ENCODE measurements at regions not wholly inside any gene's neighbourhood (a gene's known extent, or its start where the extent isn't known, plus 50 kb on each side); places are given as distances from the start of the nearest gene placed in this dataset.

DNA sequence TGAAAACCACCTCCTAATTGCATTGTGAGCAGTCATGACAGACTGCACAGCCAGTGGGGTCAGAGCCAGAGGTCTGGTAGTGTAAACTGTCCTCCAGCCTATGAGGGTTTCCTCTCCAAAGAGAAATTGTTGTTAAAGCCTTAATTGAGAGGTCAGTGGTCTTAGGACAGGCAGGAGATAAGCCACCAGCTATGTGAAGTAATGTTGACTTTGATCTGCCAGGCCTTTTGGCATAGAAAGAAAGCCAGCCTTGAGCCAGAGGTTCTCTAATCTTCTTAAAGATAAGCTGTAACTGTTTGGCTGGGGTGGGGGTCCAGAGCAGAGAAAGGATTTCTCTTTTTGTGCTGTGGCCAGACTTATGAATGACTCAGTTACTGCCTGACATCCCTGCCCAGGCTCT is 248.4 kb downstream of the WDR11 start:
- TF ChIP-seq, protein P1, sequence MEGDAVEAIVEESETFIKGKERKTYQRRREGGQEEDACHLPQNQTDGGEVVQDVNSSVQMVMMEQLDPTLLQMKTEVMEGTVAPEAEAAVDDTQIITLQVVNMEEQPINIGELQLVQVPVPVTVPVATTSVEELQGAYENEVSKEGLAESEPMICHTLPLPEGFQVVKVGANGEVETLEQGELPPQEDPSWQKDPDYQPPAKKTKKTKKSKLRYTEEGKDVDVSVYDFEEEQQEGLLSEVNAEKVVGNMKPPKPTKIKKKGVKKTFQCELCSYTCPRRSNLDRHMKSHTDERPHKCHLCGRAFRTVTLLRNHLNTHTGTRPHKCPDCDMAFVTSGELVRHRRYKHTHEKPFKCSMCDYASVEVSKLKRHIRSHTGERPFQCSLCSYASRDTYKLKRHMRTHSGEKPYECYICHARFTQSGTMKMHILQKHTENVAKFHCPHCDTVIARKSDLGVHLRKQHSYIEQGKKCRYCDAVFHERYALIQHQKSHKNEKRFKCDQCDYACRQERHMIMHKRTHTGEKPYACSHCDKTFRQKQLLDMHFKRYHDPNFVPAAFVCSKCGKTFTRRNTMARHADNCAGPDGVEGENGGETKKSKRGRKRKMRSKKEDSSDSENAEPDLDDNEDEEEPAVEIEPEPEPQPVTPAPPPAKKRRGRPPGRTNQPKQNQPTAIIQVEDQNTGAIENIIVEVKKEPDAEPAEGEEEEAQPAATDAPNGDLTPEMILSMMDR (IDR thresholded peaks at IDR 0.05), result no peak
- no peak overlapping the region for H3K27ac Mint-ChIP-seq (ENCODE audit: unreplicated experiment)

GRCh38 chr10:121101561-121101960 is 250.4 kb downstream of the WDR11 start:
- H3K27ac Mint-ChIP-seq (ENCODE audit: unreplicated experiment), result no peak overlapping the region

More for the DNA sequence above, 248.4 kb downstream of the WDR11 start:
- H3K27me3 Mint-ChIP-seq (ENCODE audit: low read depth), result no peaks in the 10 kb centered on the region
- DNase-seq (ENCODE audit: low spot score), result no peak
- no peaks in the 10 kb centered on the region for H3K9me3 Mint-ChIP-seq (ENCODE audit: low read depth)
- H3K4me3 Mint-ChIP-seq (ENCODE audit: unreplicated experiment), result no peak overlapping the region
- no peaks in the 10 kb centered on the region for H3K36me3 Mint-ChIP-seq (ENCODE audit: low read depth)
- H3K4me1 Mint-ChIP-seq (ENCODE audit: low read depth), result peaks cover 11% of the 10 kb centered on the region

DNA sequence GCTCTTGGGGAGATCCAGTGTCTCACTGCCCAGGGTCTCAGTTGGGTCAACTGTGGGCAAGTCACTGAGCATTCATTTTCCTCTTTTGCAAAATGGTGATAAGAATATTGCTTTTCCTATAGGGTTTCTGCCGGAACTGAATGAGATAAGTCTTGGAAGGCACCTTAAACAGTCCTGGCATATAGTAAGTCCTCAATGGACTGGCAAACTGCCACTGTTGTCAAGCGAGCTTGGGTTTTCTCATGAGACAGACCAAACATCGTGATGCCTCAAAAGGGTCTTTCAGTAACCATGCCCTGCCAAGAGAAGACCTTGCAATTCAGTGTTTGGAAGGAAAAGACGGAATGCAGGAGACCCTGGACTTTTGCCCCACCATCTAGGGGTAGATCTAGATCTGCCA is 251.5 kb downstream of the WDR11 start:
- Mint-ChIP-seq H3K9me3 (ENCODE audit: low read depth) (no peaks in the 10 kb centered on the region), H3K27me3 (ENCODE audit: low read depth) (peaks cover 2% of the 10 kb centered on the region), H3K36me3 (ENCODE audit: low read depth) (no peaks in the 10 kb centered on the region), H3K4me1 (ENCODE audit: low read depth) (no peaks in the 10 kb centered on the region), H3K27ac (ENCODE audit: unreplicated experiment) (no peak overlapping the region), H3K4me3 (ENCODE audit: unreplicated experiment) (no peak overlapping the region)
- DNase-seq (ENCODE audit: low spot score), result no peak
- TF ChIP-seq, protein P1 (IDR thresholded peaks at IDR 0.05), result no peak

More at GRCh38 chr10:121101561-121101960, 250.4 kb downstream of the WDR11 start:
- DNase-seq (ENCODE audit: low spot score), result no peak
- H3K4me1 Mint-ChIP-seq (ENCODE audit: low read depth), result peaks cover 9% of the 10 kb centered on the region
- H3K4me3 Mint-ChIP-seq (ENCODE audit: unreplicated experiment), result no peak overlapping the region
- TF ChIP-seq, protein P1 (IDR thresholded peaks at IDR 0.05), result no peak
- H3K27me3 Mint-ChIP-seq (ENCODE audit: low read depth), result no peaks in the 10 kb centered on the region
- no peaks in the 10 kb centered on the region for H3K36me3 Mint-ChIP-seq (ENCODE audit: low read depth)
- H3K9me3 Mint-ChIP-seq (ENCODE audit: low read depth), result no peaks in the 10 kb centered on the region

DNA sequence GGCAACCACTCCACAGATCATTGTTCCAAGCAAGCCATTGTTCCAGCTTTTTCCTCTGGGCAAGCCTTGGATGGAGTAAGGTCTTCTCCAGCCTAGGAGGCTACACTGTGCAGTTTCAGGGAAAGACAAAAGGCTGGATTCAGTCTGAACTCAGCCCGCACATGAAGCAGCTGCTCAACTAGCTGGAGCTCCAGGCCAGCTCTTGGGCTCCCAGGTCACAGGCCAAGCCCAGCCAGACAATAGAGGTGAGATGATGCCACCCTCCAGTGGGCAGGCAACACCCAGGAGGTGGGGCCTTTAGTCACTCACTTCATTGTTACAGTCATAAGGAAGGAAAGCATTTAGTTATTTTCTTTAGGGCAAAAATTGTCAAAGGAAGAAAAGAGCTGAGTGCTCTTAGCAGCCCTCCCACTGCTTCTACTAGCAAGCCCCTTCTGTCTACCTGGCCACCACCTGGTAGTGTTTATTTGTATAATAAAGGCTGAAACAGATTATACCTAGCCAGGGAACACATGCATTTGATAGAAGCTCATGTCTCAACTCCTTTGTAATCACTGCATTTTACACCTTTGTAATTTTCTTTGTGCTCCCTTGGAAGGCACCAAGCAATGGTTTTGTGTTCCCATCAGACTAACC is 253.4 kb downstream of the WDR11 start:
- H3K4me3 Mint-ChIP-seq (ENCODE audit: unreplicated experiment), result no peak overlapping the region
- H3K27ac Mint-ChIP-seq (ENCODE audit: unreplicated experiment), result no peak overlapping the region
- no peaks in the 10 kb centered on the region for H3K9me3 Mint-ChIP-seq (ENCODE audit: low read depth)
- H3K4me1 Mint-ChIP-seq (ENCODE audit: low read depth), result no peaks in the 10 kb centered on the region
- DNase-seq (ENCODE audit: low spot score), result no peak
- H3K27me3 Mint-ChIP-seq (ENCODE audit: low read depth), result peaks cover 2% of the 10 kb centered on the region
- no peaks in the 10 kb centered on the region for H3K36me3 Mint-ChIP-seq (ENCODE audit: low read depth)
- TF ChIP-seq, protein P1 (IDR thresholded peaks at IDR 0.05), result no peak

DNA sequence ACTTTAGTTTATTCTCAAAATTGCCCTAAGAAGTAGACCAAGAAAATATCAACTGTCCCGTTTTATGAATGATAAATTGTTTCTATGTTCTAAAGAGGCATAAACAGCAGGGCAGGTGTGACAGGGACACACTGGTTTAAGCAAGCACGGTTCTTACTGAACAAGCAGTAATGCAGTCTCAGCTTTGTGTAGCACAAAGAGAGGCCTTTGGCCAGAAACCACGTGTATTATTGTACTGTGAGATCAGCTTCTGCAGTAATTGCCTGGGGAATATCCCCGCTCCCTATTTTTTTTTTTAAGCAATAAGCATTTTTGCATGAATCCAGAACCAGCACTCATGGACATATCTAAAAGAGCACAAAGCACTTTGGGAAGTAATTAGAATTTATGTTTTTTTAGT is 255.4 kb downstream of the WDR11 start:
- Mint-ChIP-seq H3K27ac (ENCODE audit: unreplicated experiment) (no peak overlapping the region), H3K9me3 (ENCODE audit: low read depth) (no peaks in the 10 kb centered on the region), H3K4me1 (ENCODE audit: low read depth) (peaks cover 1% of the 10 kb centered on the region), H3K36me3 (ENCODE audit: low read depth) (no peaks in the 10 kb centered on the region), H3K4me3 (ENCODE audit: unreplicated experiment) (no peak overlapping the region), H3K27me3 (ENCODE audit: low read depth) (peaks cover 2% of the 10 kb centered on the region)
- no peak for DNase-seq (ENCODE audit: low spot score)
- TF ChIP-seq, protein P1 (IDR thresholded peaks at IDR 0.05), result no peak

All from chondrocyte (in vitro differentiated cells).